Activated CD4-positive, alpha-beta T cell treated with anti-CD3 and anti-CD28 coated beads, Interleukin-10, Interleukin-2, amounts not matched to agents 100 ng/mL and 50 ng/mL, durations not matched to agents 16 hours and 8 hours (primary cell): ENCODE measurements at regions not wholly inside any gene's neighbourhood (a gene's known extent, or its start where the extent isn't known, plus 50 kb on each side); places are given as distances from the start of the nearest gene placed in this dataset.

Experiments used
- DNase-seq: peaks from one replicate; pipeline ENCODE4 v3.0.0-alpha.2; 2020

- DNase-seq: no peak
Measured at GRCh38 chr10:118246332-118247295, 95.5 kb downstream of the FAM204A start.

- DNase-seq: no peak
Measured at GRCh38 chr10:118243907-118244306, 98.2 kb downstream of the FAM204A start.

GRCh38 chr10:118241229-118242137, 100.6 kb downstream of the FAM204A start:
- DNase-seq: peak; percentile 68

- no peak for DNase-seq
Measured at GRCh38 chr10:118239236-118239630, 102.9 kb downstream of the FAM204A start.

- DNase-seq: no peak
Measured at GRCh38 chr10:118238573-118239235, 103.4 kb downstream of the FAM204A start.

- DNase-seq: no peak
Measured at GRCh38 chr10:118237930-118238329, 104.2 kb downstream of the FAM204A start.

GRCh38 chr10:118234683-118235082, 107.4 kb downstream of the FAM204A start:
- DNase-seq: no peak

- no peak for DNase-seq
Measured at GRCh38 chr10:118220346-118220850, 121.7 kb downstream of the FAM204A start.

GRCh38 chr10:118218562-118218961, 123.6 kb downstream of the FAM204A start:
- no peak for DNase-seq

GRCh38 chr10:118216571-118217170, 125.5 kb downstream of the FAM204A start:
- DNase-seq: no peak

- DNase-seq: no peak
Measured at GRCh38 chr10:118216020-118216419, 126.1 kb downstream of the FAM204A start.

GRCh38 chr10:118214776-118215175, 127.3 kb downstream of the FAM204A start:
- DNase-seq: no peak

- DNase-seq: no peak
Measured at GRCh38 chr10:118213436-118213835, 128.7 kb downstream of the FAM204A start.

GRCh38 chr10:118210276-118210675, 131.8 kb downstream of the FAM204A start:
- DNase-seq: no peak

- no peak for DNase-seq
Measured at GRCh38 chr10:118209215-118209614, 132.9 kb downstream of the FAM204A start.

- no peak for DNase-seq
Measured at GRCh38 chr10:118207470-118208007, 134.6 kb downstream of the FAM204A start.

GRCh38 chr10:118204292-118204943, 137.7 kb downstream of the FAM204A start:
- DNase-seq: no peak

GRCh38 chr10:118203461-118203860, 138.7 kb downstream of the FAM204A start:
- no peak for DNase-seq

GRCh38 chr10:118195729-118196128, 146.4 kb downstream of the FAM204A start:
- DNase-seq: no peak

- DNase-seq: no peak
Measured at GRCh38 chr10:118193642-118194041, 146.9 kb upstream of the RAB11FIP2 start.

- no peak for DNase-seq
Measured at GRCh38 chr10:118181021-118181420, 134.3 kb upstream of the RAB11FIP2 start.
